PFSK-1 (cell line): ENCODE measurements at regions not wholly inside any gene's neighbourhood (a gene's known extent, or its start where the extent isn't known, plus 50 kb on each side); places are given as distances from the start of the nearest gene placed in this dataset.

Experiments used
- FOXP2 ChIP-seq: optimal IDR thresholded peaks from 2 replicates; pipeline ENCODE3; 2011; ENCODE audit warnings: borderline replicate concordance, control low read depth, inconsistent platforms; ENCODE audit not compliant: insufficient read depth; ENCODE audit errors: extremely low read length, extremely low read depth
- POLR2AphosphoS5 ChIP-seq: IDR thresholded peaks from 2 replicates; pipeline ENCODE4 v1.6.1; 2012; ENCODE audit warnings: low read depth, mild to moderate bottlenecking, control low read depth, low read length, moderate library complexity
- REST ChIP-seq, 2 experiments: IDR thresholded peaks; 2 replicates each; pipeline versions ENCODE4 v1.6.1 to v1.8.0; 2011 to 2012; ENCODE audit warnings: low read depth in 2 of 2, low read length in 2 of 2, control low read depth in 1 of 2, inconsistent platforms in 1 of 2, mild to moderate bottlenecking in 1 of 2, moderate library complexity in 1 of 2; ENCODE audit not compliant: insufficient read depth in 1 of 2
- SIN3A ChIP-seq: IDR thresholded peaks from 2 replicates; pipeline ENCODE4 v1.6.1; 2012; ENCODE audit warnings: mild to moderate bottlenecking, low read length, moderate library complexity, borderline replicate concordance; ENCODE audit not compliant: insufficient read depth
- TAF1 ChIP-seq: IDR thresholded peaks from 2 replicates; pipeline ENCODE4 v1.6.1; 2012; ENCODE audit warnings: low read length, control low read depth, borderline replicate concordance; ENCODE audit not compliant: insufficient read depth

- TF ChIP-seq REST (IDR thresholded peaks at IDR 0.05; ENCODE audit: insufficient read depth in 1 of 2, low read depth in 2 of 2, low read length in 2 of 2) = no peak
- no peak for TF ChIP-seq POLR2AphosphoS5
- TF ChIP-seq SIN3A = no peak
- TF ChIP-seq TAF1 = no peak
- TF ChIP-seq FOXP2 = no peak
Measured at GRCh38 chr1:98331718-98332311, 329.7 kb upstream of the SNX7 start.
